Esophagus muscularis mucosa (tissue), 4 donors: ENCODE measurements at regions not wholly inside any gene's neighbourhood (a gene's known extent, or its start where the extent isn't known, plus 50 kb on each side); places are given as distances from the start of the nearest gene placed in this dataset.

Experiments used
- DNase-seq: peaks from one replicate; pipeline ENCODE4 v3.0.0-alpha.2; 2017; ENCODE audit errors: extremely low spot score
- H3K27ac ChIP-seq, 4 donors: fragments of 200-600 bp; sonication (generic); replicated peaks in 1 of 4; 1 replicate in 3 of 4; 2 replicates in 1 of 4; pipeline ENCODE4 v1.5.1; 2016 to 2019; ENCODE audit warnings: mild to moderate bottlenecking in 1 of 4
- H3K27me3 ChIP-seq, 4 donors: fragments of 200-600 bp; sonication (generic); one replicate each; pipeline versions ENCODE4 v1.5.1 to v1.6.0; 2016 to 2019
- H3K36me3 ChIP-seq, 4 donors: fragments of 200-600 bp; sonication (generic); one replicate each; pipeline ENCODE4 v1.5.1; 2016 to 2019
- H3K4me1 ChIP-seq, 4 donors: fragments of 200-600 bp; sonication (generic); one replicate each; pipeline ENCODE4 v1.5.1; 2016 to 2019
- H3K4me3 ChIP-seq, 4 donors: fragments of 200-600 bp; sonication (generic); 1 replicate in 2 of 4; 2 replicates in 2 of 4; pipeline ENCODE4 v1.5.1; 2016 to 2019; ENCODE audit warnings: mild to moderate bottlenecking in 4 of 4, moderate library complexity in 1 of 4
- H3K9me3 ChIP-seq, 4 donors: fragments of 200-600 bp; sonication (generic); 1 replicate in 3 of 4; 2 replicates in 1 of 4; pipeline ENCODE4 v1.5.1; 2016 to 2019
- EP300 ChIP-seq: sonication (generic); formaldehyde crosslinking; IDR thresholded peaks from one replicate; pipeline ENCODE4 v1.6.1; 2017; ENCODE audit warnings: antibody characterized with exemption
- POLR2A ChIP-seq: fragments of 450-650 bp; IDR thresholded peaks from one replicate; pipeline ENCODE4 v1.6.1; 2017; ENCODE audit warnings: antibody characterized with exemption, moderate library complexity, mild to moderate bottlenecking, low read depth
- POLR2AphosphoS5 ChIP-seq, 2 donors: sonication (generic); formaldehyde crosslinking; IDR thresholded peaks; one replicate each; pipeline ENCODE4 v1.6.1; 2017; ENCODE audit warnings: antibody characterized with exemption in 2 of 2
- WGBS: methylation state at CpG from one replicate; pipeline ENCODE4 v1.1.5; 2018; 5-methylcytosine and 5-hydroxymethylcytosine counted together
- intact Hi-C: fragments of 100-400 bp; cut with DNase I; formaldehyde crosslinking; loops from one replicate; pipeline ENCODE4 v1.15.1; 2023
- TF ChIP-seq, protein P1 (sequence below), 3 experiments: fragments of 200-600 bp in 2 of 3; fragments of 450-650 bp in 1 of 3; sonication (generic) in 2 of 3; IDR thresholded peaks; one replicate each; pipeline ENCODE4 v1.5.1; 2017 to 2019; ENCODE audit warnings: antibody characterized with exemption in 3 of 3, mild to moderate bottlenecking in 2 of 3, moderate library complexity in 1 of 3

GRCh38 chr2:129460299-129461198, 518.9 kb upstream of the RAB6C start:
- DNase-seq: peak; percentile 82
- 84% methylated on average over 12 of the region's 12 CpGs for WGBS
- Histone ChIP-seq H3K9me3 (no peaks in the 10 kb centered on the region), H3K4me3 (no peak overlapping the region), H3K27me3 (no peaks in the 10 kb centered on the region), H3K36me3 (no peaks in the 10 kb centered on the region), H3K27ac (no peak overlapping the region), H3K4me1 (no peaks in the 10 kb centered on the region)
- intact Hi-C loops: no loop called here
- no peak for TF ChIP-seq EP300
- TF ChIP-seq, protein P1, sequence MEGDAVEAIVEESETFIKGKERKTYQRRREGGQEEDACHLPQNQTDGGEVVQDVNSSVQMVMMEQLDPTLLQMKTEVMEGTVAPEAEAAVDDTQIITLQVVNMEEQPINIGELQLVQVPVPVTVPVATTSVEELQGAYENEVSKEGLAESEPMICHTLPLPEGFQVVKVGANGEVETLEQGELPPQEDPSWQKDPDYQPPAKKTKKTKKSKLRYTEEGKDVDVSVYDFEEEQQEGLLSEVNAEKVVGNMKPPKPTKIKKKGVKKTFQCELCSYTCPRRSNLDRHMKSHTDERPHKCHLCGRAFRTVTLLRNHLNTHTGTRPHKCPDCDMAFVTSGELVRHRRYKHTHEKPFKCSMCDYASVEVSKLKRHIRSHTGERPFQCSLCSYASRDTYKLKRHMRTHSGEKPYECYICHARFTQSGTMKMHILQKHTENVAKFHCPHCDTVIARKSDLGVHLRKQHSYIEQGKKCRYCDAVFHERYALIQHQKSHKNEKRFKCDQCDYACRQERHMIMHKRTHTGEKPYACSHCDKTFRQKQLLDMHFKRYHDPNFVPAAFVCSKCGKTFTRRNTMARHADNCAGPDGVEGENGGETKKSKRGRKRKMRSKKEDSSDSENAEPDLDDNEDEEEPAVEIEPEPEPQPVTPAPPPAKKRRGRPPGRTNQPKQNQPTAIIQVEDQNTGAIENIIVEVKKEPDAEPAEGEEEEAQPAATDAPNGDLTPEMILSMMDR (IDR thresholded peaks at IDR 0.05): no peak
- TF ChIP-seq POLR2AphosphoS5 (IDR thresholded peaks at IDR 0.05): no peak
- TF ChIP-seq POLR2A: no peak

DNA sequence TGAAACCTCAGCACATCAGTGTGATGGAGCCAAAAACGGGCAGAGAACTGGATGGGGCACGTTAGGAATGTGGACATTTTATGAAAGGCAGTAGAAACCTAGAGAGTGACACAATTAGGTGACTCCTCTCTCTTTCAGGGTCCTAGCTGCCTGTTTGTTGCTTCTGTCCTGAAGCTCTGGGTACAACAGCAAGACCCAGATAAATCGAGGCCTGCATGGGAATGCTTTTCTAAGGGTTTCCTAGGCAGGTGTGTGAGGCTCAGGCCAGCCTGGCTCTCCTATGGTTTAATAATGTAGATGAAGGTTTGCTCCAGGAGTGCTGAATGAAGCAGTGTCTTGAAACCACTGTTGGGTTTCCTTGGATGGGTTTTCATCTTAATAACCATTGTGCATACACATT, 517.1 kb upstream of the RAB6C start:
- 52% methylated on average over 3 of the region's 3 CpGs for WGBS
- no peaks in the 10 kb centered on the region for H3K9me3 ChIP-seq
- intact Hi-C loops: no loop called here
- DNase-seq: peak; percentile 66
- H3K36me3 ChIP-seq: no peaks in the 10 kb centered on the region
- no peaks in the 10 kb centered on the region for H3K27me3 ChIP-seq
- H3K27ac ChIP-seq: no peak overlapping the region
- no peak overlapping the region for H3K4me3 ChIP-seq
- TF ChIP-seq POLR2A (no peak), EP300 (no peak), POLR2AphosphoS5 (IDR thresholded peaks at IDR 0.05) (no peak)
- TF ChIP-seq, protein P1 (IDR thresholded peaks at IDR 0.05): no peak
- H3K4me1 ChIP-seq: no peaks in the 10 kb centered on the region

GRCh38 chr2:129462967-129463366, 516.5 kb upstream of the RAB6C start:
- Histone ChIP-seq H3K36me3 (no peaks in the 10 kb centered on the region), H3K27me3 (no peaks in the 10 kb centered on the region), H3K4me1 (no peaks in the 10 kb centered on the region), H3K27ac (no peak overlapping the region), H3K4me3 (no peak overlapping the region), H3K9me3 (no peaks in the 10 kb centered on the region)
- intact Hi-C loops: no loop called here
- peak; percentile 53 for DNase-seq
- TF ChIP-seq, protein P1 (IDR thresholded peaks at IDR 0.05): no peak
- TF ChIP-seq EP300 (no peak), POLR2AphosphoS5 (IDR thresholded peaks at IDR 0.05) (no peak), POLR2A (no peak)
- WGBS: 93% methylated on average over 3 of the region's 4 CpGs

- Histone ChIP-seq H3K4me3 (no peak overlapping the region), H3K27me3 (no peaks in the 10 kb centered on the region), H3K36me3 (no peaks in the 10 kb centered on the region), H3K9me3 (no peaks in the 10 kb centered on the region), H3K27ac (no peak overlapping the region), H3K4me1 (no peaks in the 10 kb centered on the region)
- no peak for DNase-seq
- no peak for TF ChIP-seq POLR2AphosphoS5 (IDR thresholded peaks at IDR 0.05)
- TF ChIP-seq EP300: no peak
- TF ChIP-seq POLR2A: no peak
- TF ChIP-seq, protein P1 (IDR thresholded peaks at IDR 0.05): no peak
- intact Hi-C loops: no loop called here
- WGBS: 82% methylated on average over 4 of the region's 4 CpGs
These were observed 515.4 kb upstream of the RAB6C start for GRCh38 chr2:129464036-129464435.
